Calu3 (cell line): ENCODE measurements at regions not wholly inside any gene's neighbourhood (a gene's known extent, or its start where the extent isn't known, plus 50 kb on each side); places are given as distances from the start of the nearest gene placed in this dataset.

Experiments
- BruUV-seq: library from RNA; stranded (reverse); fragments of 400-500 nt; replicated peaks from 2 replicates; lab custom pipeline; 2021; lab: Mats Ljungman, UMichigan
- CTCF ChIA-PET: fragments of 300-600 bp; sonication (Branson Sonifier 250); formaldehyde crosslinking; loops from one replicate; lab custom pipeline; 2022; ENCODE audit warnings: antibody characterized with exemption; lab: Charles Lee
- DNase-seq: peaks from one replicate; pipeline ENCODE4 v3.0.0; 2022
- H3K27ac Mint-ChIP-seq: one replicate; pipeline ENCODE4 v1.8.0; 2022; ENCODE audit warnings: mixed read lengths; ENCODE audit not compliant: unreplicated experiment
- H3K27me3 Mint-ChIP-seq: one replicate; pipeline ENCODE4 v1.8.0; 2022; ENCODE audit warnings: mixed read lengths; ENCODE audit not compliant: unreplicated experiment
- H3K36me3 Mint-ChIP-seq: one replicate; pipeline ENCODE4 v1.8.0; 2022; ENCODE audit warnings: mild to moderate bottlenecking, moderate library complexity, mixed read lengths; ENCODE audit not compliant: insufficient read depth, unreplicated experiment
- H3K4me1 Mint-ChIP-seq: one replicate; pipeline ENCODE4 v1.8.0; 2022; ENCODE audit warnings: mild to moderate bottlenecking, low read depth, mixed read lengths; ENCODE audit not compliant: unreplicated experiment
- H3K4me3 Mint-ChIP-seq: one replicate; pipeline ENCODE4 v1.8.0; 2022; ENCODE audit warnings: mild to moderate bottlenecking, low read depth, moderate library complexity, mixed read lengths; ENCODE audit not compliant: unreplicated experiment
- H3K9me3 Mint-ChIP-seq: one replicate; pipeline ENCODE4 v1.8.0; 2022; ENCODE audit warnings: low read depth, mixed read lengths; ENCODE audit not compliant: unreplicated experiment
- intact Hi-C: fragments of 100-400 bp; cut with micrococcal nuclease; formaldehyde crosslinking; loops from one replicate; pipeline ENCODE4 v1.10.0; 2022; ENCODE audit not compliant: unreplicated experiment
- TF ChIP-seq, protein P1 (sequence below): fragments of 200-600 bp; IDR thresholded peaks from one replicate; pipeline ENCODE4 v1.8.0; 2022; ENCODE audit warnings: antibody characterized with exemption; ENCODE audit not compliant: unreplicated experiment

- Mint-ChIP-seq H3K9me3 (peaks cover 7% of the 10 kb centered on the region), H3K27me3 (no peaks in the 10 kb centered on the region), H3K4me1 (no peaks in the 10 kb centered on the region), H3K4me3 (no peak overlapping the region), H3K36me3 (no peaks in the 10 kb centered on the region), H3K27ac (no peak overlapping the region)
- DNase-seq = no peak
- TF ChIP-seq, protein P1, sequence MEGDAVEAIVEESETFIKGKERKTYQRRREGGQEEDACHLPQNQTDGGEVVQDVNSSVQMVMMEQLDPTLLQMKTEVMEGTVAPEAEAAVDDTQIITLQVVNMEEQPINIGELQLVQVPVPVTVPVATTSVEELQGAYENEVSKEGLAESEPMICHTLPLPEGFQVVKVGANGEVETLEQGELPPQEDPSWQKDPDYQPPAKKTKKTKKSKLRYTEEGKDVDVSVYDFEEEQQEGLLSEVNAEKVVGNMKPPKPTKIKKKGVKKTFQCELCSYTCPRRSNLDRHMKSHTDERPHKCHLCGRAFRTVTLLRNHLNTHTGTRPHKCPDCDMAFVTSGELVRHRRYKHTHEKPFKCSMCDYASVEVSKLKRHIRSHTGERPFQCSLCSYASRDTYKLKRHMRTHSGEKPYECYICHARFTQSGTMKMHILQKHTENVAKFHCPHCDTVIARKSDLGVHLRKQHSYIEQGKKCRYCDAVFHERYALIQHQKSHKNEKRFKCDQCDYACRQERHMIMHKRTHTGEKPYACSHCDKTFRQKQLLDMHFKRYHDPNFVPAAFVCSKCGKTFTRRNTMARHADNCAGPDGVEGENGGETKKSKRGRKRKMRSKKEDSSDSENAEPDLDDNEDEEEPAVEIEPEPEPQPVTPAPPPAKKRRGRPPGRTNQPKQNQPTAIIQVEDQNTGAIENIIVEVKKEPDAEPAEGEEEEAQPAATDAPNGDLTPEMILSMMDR = no peak
- CTCF ChIA-PET = interaction anchor here (1.1 to 1.2 kb wide), 2 partner anchors 117 to 444 kb away, joined by 3 read pairs; no protein-coding TSS in a partner anchor
- intact Hi-C loops = no loop called here
- no TSS peak for BruUV-seq
Observed at GRCh38 chr12:58657190-58657589, 263.1 kb downstream of the LRIG3 start.

DNA sequence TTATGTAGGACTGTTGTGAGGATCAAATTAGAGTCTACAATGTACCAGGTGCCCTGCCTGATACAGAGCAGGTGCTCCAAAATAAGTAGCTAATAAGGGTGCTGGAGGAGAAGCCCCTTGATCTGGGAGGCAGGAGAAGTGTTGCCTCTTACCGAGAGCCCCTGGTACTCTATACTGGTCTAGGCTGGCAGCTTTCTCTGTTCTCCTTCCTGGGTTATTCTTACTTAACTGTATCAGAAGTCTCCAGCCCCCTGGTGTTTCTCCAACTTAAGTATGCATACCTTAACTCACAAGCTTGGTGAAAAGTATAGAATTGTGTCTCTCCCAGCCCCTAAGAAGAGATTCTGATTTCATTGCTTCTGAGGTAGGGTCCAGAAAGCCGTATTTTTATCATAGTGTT is 254.9 kb downstream of the LRIG3 start:
- intact Hi-C loops = no loop called here
- no peak overlapping the region for H3K4me3 Mint-ChIP-seq
- H3K27ac Mint-ChIP-seq = no peak overlapping the region
- TF ChIP-seq, protein P1 = no peak
- H3K9me3 Mint-ChIP-seq = no peaks in the 10 kb centered on the region
- no peak for DNase-seq
- CTCF ChIA-PET = no interaction called here
- no peaks in the 10 kb centered on the region for H3K27me3 Mint-ChIP-seq
- no peaks in the 10 kb centered on the region for H3K36me3 Mint-ChIP-seq
- BruUV-seq = no TSS peak
- no peaks in the 10 kb centered on the region for H3K4me1 Mint-ChIP-seq

DNA sequence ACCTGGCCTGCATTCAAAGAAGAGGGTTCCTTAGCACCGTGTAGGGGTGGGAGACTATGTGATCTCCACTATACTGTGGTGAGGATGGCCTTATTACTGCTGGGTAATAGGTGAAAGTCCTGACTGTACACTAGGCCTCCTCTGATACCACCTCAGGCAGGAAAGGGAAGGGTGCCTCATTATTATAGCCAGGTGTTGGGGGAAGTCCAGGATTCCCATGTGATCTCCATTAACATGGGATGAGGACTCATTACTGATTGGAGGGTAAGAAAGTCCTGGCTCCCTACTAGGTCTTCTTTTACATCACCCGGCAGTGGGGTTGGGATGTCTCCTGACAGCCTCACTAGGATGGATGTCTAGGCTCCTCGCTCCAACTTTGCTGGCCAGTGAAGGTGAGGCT is 252.1 kb downstream of the LRIG3 start:
- DNase-seq = no peak
- Mint-ChIP-seq H3K9me3 (no peaks in the 10 kb centered on the region), H3K4me3 (no peak overlapping the region), H3K4me1 (no peaks in the 10 kb centered on the region), H3K36me3 (no peaks in the 10 kb centered on the region), H3K27me3 (no peaks in the 10 kb centered on the region), H3K27ac (no peak overlapping the region)
- no TSS peak for BruUV-seq
- TF ChIP-seq, protein P1 = no peak
- intact Hi-C loops = no loop called here
- CTCF ChIA-PET = no interaction called here

DNA sequence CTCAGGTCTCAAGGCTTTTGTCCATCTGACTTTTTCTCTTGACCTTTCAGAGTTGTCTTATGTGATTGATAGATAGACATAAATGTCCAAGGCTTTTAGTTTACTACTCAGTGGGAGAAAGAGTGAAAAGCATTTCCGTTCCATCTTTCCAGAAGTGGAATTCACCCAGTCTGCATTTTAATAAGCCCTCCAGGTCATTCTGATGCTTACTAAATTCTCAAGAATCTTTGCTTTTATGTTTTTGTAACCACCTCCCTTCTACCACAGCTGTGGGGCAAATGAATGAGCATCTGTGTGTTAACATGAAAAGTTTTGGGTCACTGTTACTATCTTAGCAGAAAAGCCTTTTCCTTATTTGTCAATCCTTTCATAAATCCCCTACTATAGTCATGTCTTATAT is 251.4 kb downstream of the LRIG3 start:
- no peaks in the 10 kb centered on the region for H3K36me3 Mint-ChIP-seq
- TF ChIP-seq, protein P1 = no peak
- H3K4me3 Mint-ChIP-seq = no peak overlapping the region
- no peaks in the 10 kb centered on the region for H3K4me1 Mint-ChIP-seq
- intact Hi-C loops = no loop called here
- no peak overlapping the region for H3K27ac Mint-ChIP-seq
- no peak for DNase-seq
- no peaks in the 10 kb centered on the region for H3K9me3 Mint-ChIP-seq
- CTCF ChIA-PET = no interaction called here
- no TSS peak for BruUV-seq
- no peaks in the 10 kb centered on the region for H3K27me3 Mint-ChIP-seq

DNA sequence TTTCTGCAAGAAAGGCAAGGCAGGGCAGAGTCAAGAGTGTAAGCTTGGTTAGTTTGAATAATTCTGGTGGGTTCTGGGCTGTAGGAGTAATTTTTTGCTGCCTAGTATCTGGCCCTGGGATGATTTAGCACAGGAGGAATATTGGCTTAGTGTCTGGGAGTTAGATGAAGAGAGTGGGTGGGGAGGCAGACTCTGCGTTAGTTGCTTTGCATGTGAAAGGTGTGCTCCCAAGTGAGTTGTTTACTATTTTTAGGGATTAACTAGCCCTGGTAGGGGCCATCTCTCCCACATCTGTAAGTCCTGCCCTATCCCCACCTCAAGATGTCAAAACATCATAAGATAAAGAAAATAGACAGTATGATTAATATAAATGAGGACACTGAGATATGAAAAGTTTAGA is 249.7 kb downstream of the LRIG3 start:
- no TSS peak for BruUV-seq
- Mint-ChIP-seq H3K27me3 (no peaks in the 10 kb centered on the region), H3K9me3 (no peaks in the 10 kb centered on the region), H3K36me3 (no peaks in the 10 kb centered on the region), H3K27ac (no peak overlapping the region), H3K4me3 (no peak overlapping the region), H3K4me1 (no peaks in the 10 kb centered on the region)
- TF ChIP-seq, protein P1 = no peak
- intact Hi-C loops = no loop called here
- CTCF ChIA-PET = no interaction called here
- DNase-seq = no peak
